PC-3 (cell line): ENCODE measurements at regions not wholly inside any gene's neighbourhood (a gene's known extent, or its start where the extent isn't known, plus 50 kb on each side); places are given as distances from the start of the nearest gene placed in this dataset.

Experiments
- ATAC-seq: fragments of 200-7000 bp; cut with Tn5 transposase; 2 replicates; pipeline ENCODE4 v1.9.1; 2020; ENCODE audit warnings: mild to moderate bottlenecking, moderate library complexity
- BruUV-seq: library from RNA; stranded (reverse); fragments of 400-500 nt; replicated peaks from 2 replicates; lab custom pipeline; 2021; lab: Mats Ljungman, UMichigan
- CTCF ChIA-PET: fragments of 300-600 bp; sonication (Branson Sonifier 250); formaldehyde crosslinking; loops from one replicate; lab custom pipeline; 2022; ENCODE audit warnings: antibody characterized with exemption; lab: Charles Lee
- POLR2A ChIA-PET: fragments of 300-600 bp; sonication (Branson Sonifier 250); formaldehyde crosslinking; loops from one replicate; lab custom pipeline; 2022; ENCODE audit warnings: antibody characterized with exemption; ENCODE audit not compliant: unreplicated experiment; lab: Charles Lee
- DNase-seq: peaks from one replicate; pipeline ENCODE4 v3.0.0-alpha.2; 2015
- H2AFZ ChIP-seq: fragments of 300-600 bp; sonication (generic); 2 replicates; pipeline ENCODE4 v1.6.0; 2016; ENCODE audit warnings: antibody characterized with exemption, low read length
- H3F3A ChIP-seq: fragments of 300-600 bp; sonication (generic); one replicate; pipeline ENCODE4 v1.6.0; 2017; ENCODE audit warnings: antibody characterized with exemption, low read length, control low read depth, mild to moderate bottlenecking; ENCODE audit not compliant: unreplicated experiment
- H3K27ac ChIP-seq: fragments of 300-600 bp; sonication (generic); 2 replicates; pipeline ENCODE4 v1.5.1; 2016; ENCODE audit warnings: mild to moderate bottlenecking, low read length
- H3K27me3 ChIP-seq: fragments of 300-600 bp; sonication (generic); 2 replicates; pipeline ENCODE4 v1.6.1; 2016; ENCODE audit warnings: low read length, mixed read lengths
- H3K36me3 ChIP-seq: fragments of 300-600 bp; sonication (generic); 2 replicates; pipeline ENCODE4 v1.6.1; 2016; ENCODE audit warnings: low read depth, mixed run types, low read length, mixed read lengths
- H3K4me1 ChIP-seq: fragments of 300-600 bp; sonication (generic); 2 replicates; pipeline ENCODE4 v1.5.1; 2016; ENCODE audit warnings: low read length; ENCODE audit not compliant: insufficient read depth
- H3K4me2 ChIP-seq: fragments of 300-600 bp; sonication (generic); 2 replicates; pipeline ENCODE4 v1.6.0; 2016; ENCODE audit warnings: low read length
- H3K4me3 ChIP-seq: fragments of 300-600 bp; sonication (generic); 2 replicates; pipeline ENCODE4 v1.5.1; 2016; ENCODE audit warnings: mild to moderate bottlenecking, low read length, mixed read lengths
- H3K79me2 ChIP-seq: fragments of 300-600 bp; sonication (generic); 2 replicates; pipeline ENCODE4 v1.6.1; 2017; ENCODE audit warnings: low read length, mixed read lengths
- H3K9ac ChIP-seq: fragments of 300-600 bp; sonication (generic); 2 replicates; pipeline ENCODE4 v1.6.0; 2016; ENCODE audit warnings: mild to moderate bottlenecking, low read length
- H3K9me2 ChIP-seq: fragments of 300-600 bp; sonication (generic); replicated peaks from 2 replicates; pipeline ENCODE4 v1.6.1; 2016; ENCODE audit warnings: mixed run types, low read length, mixed read lengths
- H3K9me3 ChIP-seq: fragments of 300-600 bp; sonication (generic); 2 replicates; pipeline ENCODE4 v1.6.1; 2016; ENCODE audit warnings: low read length, mixed read lengths
- H4K20me1 ChIP-seq: fragments of 300-600 bp; sonication (generic); 2 replicates; pipeline ENCODE4 v1.6.1; 2016; ENCODE audit warnings: low read length, mixed read lengths
- CTCF ChIP-seq: fragments of 300-600 bp; sonication (generic); conservative IDR thresholded peaks from 2 replicates; pipeline ENCODE4 v1.5.1; 2017; ENCODE audit warnings: antibody characterized with exemption, low read depth, mild to moderate bottlenecking, low read length
- EZH2 ChIP-seq: fragments of 300-600 bp; sonication (generic); IDR thresholded peaks from one replicate; pipeline ENCODE4 v1.6.1; 2017; ENCODE audit warnings: antibody characterized with exemption, mild to moderate bottlenecking, low read length; ENCODE audit not compliant: unreplicated experiment
- EZH2phosphoT487 ChIP-seq: fragments of 300-600 bp; sonication (generic); IDR thresholded peaks from 2 replicates; pipeline ENCODE4 v1.6.1; 2018; ENCODE audit warnings: mild to moderate bottlenecking, antibody characterized with exemption, low read length, borderline replicate concordance
- intact Hi-C: fragments of 100-400 bp; cut with micrococcal nuclease; formaldehyde crosslinking; loops from 2 replicates; pipeline ENCODE4 v1.9.0; 2023

- H3F3A ChIP-seq, result no peaks in the 10 kb centered on the region
- H3K9me3 ChIP-seq, result no peaks in the 10 kb centered on the region
- no peaks in the 10 kb centered on the region for H3K36me3 ChIP-seq
- peak; percentile 31; the same call in 1 of the 2 replicates for ATAC-seq
- ChIA-PET POLR2A (no interaction called here), CTCF (no interaction called here)
- DNase-seq, result peak; percentile 10
- no peaks in the 10 kb centered on the region for H3K9me2 ChIP-seq
- H3K27me3 ChIP-seq, result no peaks in the 10 kb centered on the region
- no peak for TF ChIP-seq EZH2
- peak; percentile 53; the same call in 1 of the 2 replicates for TF ChIP-seq CTCF
- H3K4me1 ChIP-seq, result no peaks in the 10 kb centered on the region
- no TSS peak for BruUV-seq
- intact Hi-C loops, result loop anchor here (5.0 to 10.0 kb wide), 2 partner anchors 215 to 842 kb away; no protein-coding TSS in a partner anchor
- H3K9ac ChIP-seq, result no peak overlapping the region
- H3K27ac ChIP-seq, result no peak overlapping the region
- no peaks in the 10 kb centered on the region for H4K20me1 ChIP-seq
- H2AFZ ChIP-seq, result no peak overlapping the region
- no peak overlapping the region for H3K4me2 ChIP-seq
- H3K79me2 ChIP-seq, result no peaks in the 10 kb centered on the region
- H3K4me3 ChIP-seq, result no peak overlapping the region
Observed at GRCh38 chr4:125762537-125762936, 447.8 kb downstream of the FAT4 start.

- POLR2A ChIA-PET, result no interaction called here
Observed at GRCh38 chr4:125765941-125766340, 451.2 kb downstream of the FAT4 start.

More at GRCh38 chr4:125765941-125766340, 451.2 kb downstream of the FAT4 start:
- Histone ChIP-seq H3K36me3 (no peaks in the 10 kb centered on the region), H3K27me3 (no peaks in the 10 kb centered on the region), H3K4me1 (no peaks in the 10 kb centered on the region), H3F3A (no peaks in the 10 kb centered on the region), H3K9me3 (no peaks in the 10 kb centered on the region), H4K20me1 (no peaks in the 10 kb centered on the region), H3K9ac (no peak overlapping the region), H3K4me2 (no peak overlapping the region), H3K9me2 (no peaks in the 10 kb centered on the region), H3K27ac (no peak overlapping the region), H2AFZ (no peak overlapping the region), H3K4me3 (no peak overlapping the region), H3K79me2 (no peaks in the 10 kb centered on the region)
- TF ChIP-seq EZH2phosphoT487 (no peak), EZH2 (no peak), CTCF (no peak)
- CTCF ChIA-PET, result no interaction called here
- DNase-seq (no peak), ATAC-seq (no peak)
- no TSS peak for BruUV-seq
- intact Hi-C loops, result loop anchor here (10.0 kb wide), 1 partner anchor 839 kb away; no protein-coding TSS in a partner anchor
